OCI-LY7 (cell line): ENCODE measurements at regions not wholly inside any gene's neighbourhood (a gene's known extent, or its start where the extent isn't known, plus 50 kb on each side); places are given as distances from the start of the nearest gene placed in this dataset.

Experiments used
- BruUV-seq: library from RNA; stranded (reverse); fragments of 400-500 nt; replicated peaks from 2 replicates; lab custom pipeline; 2021; lab: Mats Ljungman, UMichigan
- CTCF ChIA-PET: fragments of 300-600 bp; sonication (Branson Sonifier 250); formaldehyde crosslinking; loops from one replicate; lab custom pipeline; 2022; ENCODE audit warnings: antibody characterized with exemption; ENCODE audit not compliant: unreplicated experiment; lab: Charles Lee
- POLR2A ChIA-PET: fragments of 300-600 bp; sonication (Branson Sonifier 250); formaldehyde crosslinking; loops from one replicate; lab custom pipeline; 2022; ENCODE audit warnings: antibody characterized with exemption; lab: Charles Lee
- DNase-seq: peaks from one replicate; pipeline ENCODE4 v3.0.0-alpha.2; 2015; ENCODE audit warnings: low spot score
- H2AFZ ChIP-seq: fragments of 200-600 bp; sonication (generic), shearing (Covaris generic); 2 replicates; pipeline ENCODE4 v1.6.1; 2014; ENCODE audit warnings: mild to moderate bottlenecking, antibody characterized with exemption, low read length, moderate library complexity
- H3K27ac ChIP-seq: fragments of 200-600 bp; sonication (generic); 2 replicates; pipeline ENCODE4 v1.5.1; 2014; ENCODE audit warnings: mixed run types, low read depth, mild to moderate bottlenecking, moderate library complexity, low read length, inconsistent platforms; ENCODE audit not compliant: poor library complexity, severe bottlenecking
- H3K36me3 ChIP-seq: fragments of 200-600 bp; sonication (generic); 2 replicates; pipeline ENCODE4 v1.6.1; 2014; ENCODE audit warnings: mild to moderate bottlenecking, antibody characterized with exemption, low read length, moderate library complexity, mixed read lengths; ENCODE audit not compliant: insufficient read depth
- H3K4me1 ChIP-seq: fragments of 200-600 bp; sonication (generic); 2 replicates; pipeline ENCODE4 v1.5.1; 2014; ENCODE audit warnings: mild to moderate bottlenecking, low read length; ENCODE audit not compliant: insufficient read depth, poor library complexity, severe bottlenecking
- H3K4me2 ChIP-seq: fragments of 200-600 bp; sonication (generic); 2 replicates; pipeline ENCODE4 v1.6.1; 2014; ENCODE audit warnings: mild to moderate bottlenecking, low read length
- H3K4me3 ChIP-seq: fragments of 200-600 bp; sonication (generic); 2 replicates; pipeline ENCODE4 v1.5.1; 2014; ENCODE audit warnings: mild to moderate bottlenecking, low read depth, low read length; ENCODE audit not compliant: poor library complexity, severe bottlenecking
- H3K79me2 ChIP-seq: fragments of 200-600 bp; sonication (generic); 2 replicates; pipeline ENCODE4 v1.6.1; 2016; ENCODE audit warnings: low read depth, mild to moderate bottlenecking, low read length, moderate library complexity, mixed read lengths; ENCODE audit not compliant: insufficient read depth
- H3K9me2 ChIP-seq: fragments of 200-600 bp; sonication (generic); 2 replicates; pipeline ENCODE4 v1.6.1; 2016; ENCODE audit warnings: mild to moderate bottlenecking, low read length, mixed read lengths; ENCODE audit not compliant: insufficient read depth
- H3K9me3 ChIP-seq: fragments of 200-600 bp; sonication (generic); 2 replicates; pipeline ENCODE4 v1.6.1; 2014; ENCODE audit warnings: mild to moderate bottlenecking, mixed run types, low read length, mixed read lengths
- H4K20me1 ChIP-seq: fragments of 200-600 bp; sonication (generic); 2 replicates; pipeline ENCODE4 v1.6.1; 2014; ENCODE audit warnings: mild to moderate bottlenecking, antibody characterized with exemption, low read length, moderate library complexity, mixed read lengths; ENCODE audit not compliant: insufficient read depth
- CTCF ChIP-seq: fragments of 200-600 bp; sonication (generic); conservative IDR thresholded peaks from 2 replicates; pipeline ENCODE4 v1.5.1; 2014; ENCODE audit warnings: mild to moderate bottlenecking, antibody characterized with exemption, low read length, moderate library complexity, mixed read lengths
- EZH2phosphoT487 ChIP-seq: fragments of 200-600 bp; sonication (generic); IDR thresholded peaks from 2 replicates; pipeline ENCODE4 v1.6.1; 2018; ENCODE audit warnings: low read depth, borderline replicate concordance, mild to moderate bottlenecking, mixed run types, antibody characterized with exemption, low read length, moderate library complexity, mixed read lengths
- intact Hi-C: fragments of 100-400 bp; cut with micrococcal nuclease; formaldehyde crosslinking; loops from one replicate; pipeline ENCODE4 v1.10.0; 2022; ENCODE audit not compliant: unreplicated experiment

GRCh38 chr7:85478530-85478929, 291.7 kb upstream of the SEMA3D start:
- ChIA-PET POLR2A (no interaction called here), CTCF (no interaction called here)
- no peak for DNase-seq
- TF ChIP-seq CTCF (no peak), EZH2phosphoT487 (no peak)
- H3K79me2 ChIP-seq = no peaks in the 10 kb centered on the region
- intact Hi-C loops = no loop called here
- no TSS peak for BruUV-seq
- no peak overlapping the region for H3K27ac ChIP-seq
- H3K36me3 ChIP-seq = no peaks in the 10 kb centered on the region
- H3K4me1 ChIP-seq = no peaks in the 10 kb centered on the region
- H2AFZ ChIP-seq = no peak overlapping the region
- H3K4me2 ChIP-seq = no peak overlapping the region
- no peak overlapping the region for H3K4me3 ChIP-seq
- H3K9me2 ChIP-seq = no peaks in the 10 kb centered on the region
- no peaks in the 10 kb centered on the region for H3K9me3 ChIP-seq
- no peaks in the 10 kb centered on the region for H4K20me1 ChIP-seq

GRCh38 chr7:85475476-85475875, 288.6 kb upstream of the SEMA3D start:
- no peaks in the 10 kb centered on the region for H3K4me1 ChIP-seq
- ChIA-PET CTCF (no interaction called here), POLR2A (interaction anchor here (0.6 kb wide), 1 partner anchor 11 kb away, joined by 3 read pairs; no protein-coding TSS in a partner anchor)
- no peak overlapping the region for H2AFZ ChIP-seq
- H3K27ac ChIP-seq = no peak overlapping the region
- no peaks in the 10 kb centered on the region for H3K79me2 ChIP-seq
- no peaks in the 10 kb centered on the region for H3K9me3 ChIP-seq
- H3K36me3 ChIP-seq = no peaks in the 10 kb centered on the region
- DNase-seq = no peak
- intact Hi-C loops = no loop called here
- H4K20me1 ChIP-seq = no peaks in the 10 kb centered on the region
- TF ChIP-seq CTCF (no peak), EZH2phosphoT487 (no peak)
- no TSS peak for BruUV-seq
- no peaks in the 10 kb centered on the region for H3K9me2 ChIP-seq
- no peak overlapping the region for H3K4me3 ChIP-seq
- H3K4me2 ChIP-seq = no peak overlapping the region

- intact Hi-C loops = no loop called here
- H3K79me2 ChIP-seq = no peaks in the 10 kb centered on the region
Measured at GRCh38 chr7:85475071-85475470, 288.2 kb upstream of the SEMA3D start.

More at GRCh38 chr7:85475071-85475470, 288.2 kb upstream of the SEMA3D start:
- H2AFZ ChIP-seq = no peak overlapping the region
- H3K4me2 ChIP-seq = no peak overlapping the region
- TF ChIP-seq EZH2phosphoT487 (no peak), CTCF (no peak)
- no peak for DNase-seq
- no peaks in the 10 kb centered on the region for H3K4me1 ChIP-seq
- H3K36me3 ChIP-seq = no peaks in the 10 kb centered on the region
- H3K27ac ChIP-seq = no peak overlapping the region
- ChIA-PET POLR2A (interaction anchor here (0.6 kb wide), 1 partner anchor 11 kb away, joined by 3 read pairs; no protein-coding TSS in a partner anchor), CTCF (no interaction called here)
- no peaks in the 10 kb centered on the region for H3K9me3 ChIP-seq
- BruUV-seq = no TSS peak
- H3K9me2 ChIP-seq = no peaks in the 10 kb centered on the region
- no peaks in the 10 kb centered on the region for H4K20me1 ChIP-seq
- no peak overlapping the region for H3K4me3 ChIP-seq
